ENCODE measurements at regions not wholly inside any gene's neighbourhood (a gene's known extent, or its start where the extent isn't known, plus 50 kb on each side); places are given as distances from the start of the nearest gene placed in this dataset.

DNA sequence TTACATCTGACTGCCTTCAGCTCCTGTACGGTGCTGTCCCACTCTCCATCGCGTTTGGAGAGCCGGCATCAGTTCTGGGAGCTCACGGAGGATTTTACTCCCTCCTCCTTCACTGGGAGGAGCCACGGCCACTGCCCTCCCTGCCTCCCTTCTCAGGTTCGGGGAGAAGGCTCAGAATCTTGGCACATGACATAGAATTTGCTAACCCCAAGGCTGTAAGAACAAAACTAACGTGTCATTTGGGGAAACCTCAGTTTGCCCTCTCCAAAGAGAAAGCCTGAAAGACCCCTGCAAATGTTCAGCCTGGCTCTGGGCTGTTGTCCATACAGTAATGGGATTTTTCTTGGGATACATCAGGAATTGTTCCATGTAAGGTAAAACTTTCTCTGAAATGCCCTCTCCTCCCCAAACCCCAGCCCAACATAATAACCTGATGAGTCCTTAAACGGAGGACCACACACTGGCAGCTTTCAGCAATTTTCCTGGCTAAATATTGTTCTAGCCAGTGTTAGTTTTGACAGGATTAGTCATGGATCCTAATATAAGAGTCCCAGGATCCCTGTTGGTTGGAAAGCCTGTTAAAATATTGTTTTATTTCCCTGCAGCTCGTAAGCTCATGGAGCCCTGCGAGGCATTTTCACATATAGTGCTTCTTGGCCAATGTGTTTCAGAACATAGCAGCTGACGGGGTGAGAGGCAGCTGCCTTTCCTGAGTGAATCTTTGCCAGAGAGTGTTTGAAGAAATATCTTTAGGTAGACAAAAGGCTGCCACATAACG, 98.8 kb downstream of the RHOU start:
- TF ChIP-seq, protein P1, sequence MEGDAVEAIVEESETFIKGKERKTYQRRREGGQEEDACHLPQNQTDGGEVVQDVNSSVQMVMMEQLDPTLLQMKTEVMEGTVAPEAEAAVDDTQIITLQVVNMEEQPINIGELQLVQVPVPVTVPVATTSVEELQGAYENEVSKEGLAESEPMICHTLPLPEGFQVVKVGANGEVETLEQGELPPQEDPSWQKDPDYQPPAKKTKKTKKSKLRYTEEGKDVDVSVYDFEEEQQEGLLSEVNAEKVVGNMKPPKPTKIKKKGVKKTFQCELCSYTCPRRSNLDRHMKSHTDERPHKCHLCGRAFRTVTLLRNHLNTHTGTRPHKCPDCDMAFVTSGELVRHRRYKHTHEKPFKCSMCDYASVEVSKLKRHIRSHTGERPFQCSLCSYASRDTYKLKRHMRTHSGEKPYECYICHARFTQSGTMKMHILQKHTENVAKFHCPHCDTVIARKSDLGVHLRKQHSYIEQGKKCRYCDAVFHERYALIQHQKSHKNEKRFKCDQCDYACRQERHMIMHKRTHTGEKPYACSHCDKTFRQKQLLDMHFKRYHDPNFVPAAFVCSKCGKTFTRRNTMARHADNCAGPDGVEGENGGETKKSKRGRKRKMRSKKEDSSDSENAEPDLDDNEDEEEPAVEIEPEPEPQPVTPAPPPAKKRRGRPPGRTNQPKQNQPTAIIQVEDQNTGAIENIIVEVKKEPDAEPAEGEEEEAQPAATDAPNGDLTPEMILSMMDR (conservative IDR thresholded peaks at IDR 0.05): no peak
- no peak for TF ChIP-seq EZH2 (IDR thresholded peaks at IDR 0.05; ENCODE audit: low read depth)

Data from PC-9 (cell line).